Gastrocnemius medialis (tissue), 4 donors: ENCODE measurements at regions not wholly inside any gene's neighbourhood (a gene's known extent, or its start where the extent isn't known, plus 50 kb on each side); places are given as distances from the start of the nearest gene placed in this dataset.

Source experiments
- ATAC-seq, 2 donors: fragments of 150-250 bp; one replicate each; pipeline ENCODE4 v1.9.1; 2016
- DNase-seq, 2 donors: peaks; one replicate each; pipeline ENCODE4 v3.0.0-alpha.2; 2019
- H3K27ac ChIP-seq, 4 donors: fragments of 200-600 bp; sonication (generic); 1 replicate in 1 of 4; 2 replicates in 3 of 4; pipeline ENCODE4 v1.5.1; 2016 to 2018; ENCODE audit warnings: mild to moderate bottlenecking in 2 of 4, moderate library complexity in 1 of 4
- H3K27me3 ChIP-seq, 3 donors: fragments of 200-600 bp; sonication (generic) in 2 of 3; 1 replicate in 1 of 3; 2 replicates in 2 of 3; pipeline versions ENCODE4 v1.5.1 to v1.6.0; 2016 to 2019; ENCODE audit warnings: mild to moderate bottlenecking in 1 of 3, moderate library complexity in 1 of 3
- H3K36me3 ChIP-seq, 2 donors: fragments of 200-600 bp; sonication (generic) in 1 of 2; one replicate each; pipeline ENCODE4 v1.5.1; 2017 to 2018
- H3K4me1 ChIP-seq, 2 donors: fragments of 200-600 bp; sonication (generic) in 1 of 2; one replicate each; pipeline ENCODE4 v1.5.1; 2016 to 2017; ENCODE audit warnings: mild to moderate bottlenecking in 2 of 2
- H3K4me3 ChIP-seq, 4 donors: fragments of 200-600 bp; sonication (generic) in 3 of 4; 1 replicate in 1 of 4; 2 replicates in 3 of 4; pipeline ENCODE4 v1.5.1; 2016 to 2019; ENCODE audit warnings: mild to moderate bottlenecking in 2 of 4
- H3K9me3 ChIP-seq, 3 donors: fragments of 200-600 bp; sonication (generic) in 2 of 3; 1 replicate in 1 of 3; 2 replicates in 2 of 3; pipeline ENCODE4 v1.5.1; 2016 to 2019
- POLR2A ChIP-seq, 2 donors: fragments of 450-650 bp; IDR thresholded peaks; one replicate each; pipeline ENCODE4 v1.6.1; 2017; ENCODE audit warnings: antibody characterized with exemption in 2 of 2, mild to moderate bottlenecking in 2 of 2, moderate library complexity in 2 of 2
- in situ Hi-C, 4 donors: fragments of 200-750 bp; cut with MboI; loops; one replicate each; pipeline versions ENCODE4 v1.15.0 to v1.8.0; 2017; ENCODE audit warnings: low sequenced_read_pairs in 4 of 4
- intact Hi-C: fragments of 100-400 bp; cut with DNase I; formaldehyde crosslinking; loops from one replicate; pipeline ENCODE4 v1.15.1; 2023; ENCODE audit warnings: low total_unique reads
- TF ChIP-seq, protein P1 (sequence below), 5 experiments: fragments of 450-650 bp in 3 of 5; fragments of 200-600 bp in 2 of 5; sonication (generic) in 2 of 5; IDR thresholded peaks in 4 of 5; conservative IDR thresholded peaks in 1 of 5; 1 replicate in 4 of 5; 2 replicates in 1 of 5; pipeline ENCODE4 v1.5.1; 2016 to 2019; ENCODE audit warnings: antibody characterized with exemption in 5 of 5, mild to moderate bottlenecking in 3 of 5, moderate library complexity in 3 of 5

GRCh38 chr18:41665210-41665609, 289.8 kb upstream of the PIK3C3 start:
- H3K27ac ChIP-seq: no peak overlapping the region
- no peaks in the 10 kb centered on the region for H3K9me3 ChIP-seq
- DNase-seq (no peak), ATAC-seq (no peak)
- H3K36me3 ChIP-seq: no peaks in the 10 kb centered on the region
- no peak overlapping the region for H3K4me3 ChIP-seq
- intact Hi-C loops (no loop called here), in situ Hi-C loops (no loop called here)
- no peaks in the 10 kb centered on the region for H3K27me3 ChIP-seq
- TF ChIP-seq, protein P1, sequence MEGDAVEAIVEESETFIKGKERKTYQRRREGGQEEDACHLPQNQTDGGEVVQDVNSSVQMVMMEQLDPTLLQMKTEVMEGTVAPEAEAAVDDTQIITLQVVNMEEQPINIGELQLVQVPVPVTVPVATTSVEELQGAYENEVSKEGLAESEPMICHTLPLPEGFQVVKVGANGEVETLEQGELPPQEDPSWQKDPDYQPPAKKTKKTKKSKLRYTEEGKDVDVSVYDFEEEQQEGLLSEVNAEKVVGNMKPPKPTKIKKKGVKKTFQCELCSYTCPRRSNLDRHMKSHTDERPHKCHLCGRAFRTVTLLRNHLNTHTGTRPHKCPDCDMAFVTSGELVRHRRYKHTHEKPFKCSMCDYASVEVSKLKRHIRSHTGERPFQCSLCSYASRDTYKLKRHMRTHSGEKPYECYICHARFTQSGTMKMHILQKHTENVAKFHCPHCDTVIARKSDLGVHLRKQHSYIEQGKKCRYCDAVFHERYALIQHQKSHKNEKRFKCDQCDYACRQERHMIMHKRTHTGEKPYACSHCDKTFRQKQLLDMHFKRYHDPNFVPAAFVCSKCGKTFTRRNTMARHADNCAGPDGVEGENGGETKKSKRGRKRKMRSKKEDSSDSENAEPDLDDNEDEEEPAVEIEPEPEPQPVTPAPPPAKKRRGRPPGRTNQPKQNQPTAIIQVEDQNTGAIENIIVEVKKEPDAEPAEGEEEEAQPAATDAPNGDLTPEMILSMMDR (IDR thresholded peaks at IDR 0.05 in 4 of 5, conservative IDR thresholded peaks at IDR 0.05 in 1 of 5): no peak
- no peak for TF ChIP-seq POLR2A (IDR thresholded peaks at IDR 0.05)
- H3K4me1 ChIP-seq: no peaks in the 10 kb centered on the region

- no peak for TF ChIP-seq POLR2A (IDR thresholded peaks at IDR 0.05)
- TF ChIP-seq, protein P1 (IDR thresholded peaks at IDR 0.05 in 4 of 5, conservative IDR thresholded peaks at IDR 0.05 in 1 of 5): no peak
- Histone ChIP-seq H3K36me3 (no peaks in the 10 kb centered on the region), H3K27ac (no peak overlapping the region), H3K27me3 (no peaks in the 10 kb centered on the region), H3K4me3 (no peak overlapping the region), H3K9me3 (no peaks in the 10 kb centered on the region), H3K4me1 (no peaks in the 10 kb centered on the region)
- ATAC-seq (no peak), DNase-seq (no peak)
- in situ Hi-C loops (no loop called here), intact Hi-C loops (no loop called here)
These were observed 294.4 kb upstream of the PIK3C3 start for GRCh38 chr18:41660654-41661053.

DNA sequence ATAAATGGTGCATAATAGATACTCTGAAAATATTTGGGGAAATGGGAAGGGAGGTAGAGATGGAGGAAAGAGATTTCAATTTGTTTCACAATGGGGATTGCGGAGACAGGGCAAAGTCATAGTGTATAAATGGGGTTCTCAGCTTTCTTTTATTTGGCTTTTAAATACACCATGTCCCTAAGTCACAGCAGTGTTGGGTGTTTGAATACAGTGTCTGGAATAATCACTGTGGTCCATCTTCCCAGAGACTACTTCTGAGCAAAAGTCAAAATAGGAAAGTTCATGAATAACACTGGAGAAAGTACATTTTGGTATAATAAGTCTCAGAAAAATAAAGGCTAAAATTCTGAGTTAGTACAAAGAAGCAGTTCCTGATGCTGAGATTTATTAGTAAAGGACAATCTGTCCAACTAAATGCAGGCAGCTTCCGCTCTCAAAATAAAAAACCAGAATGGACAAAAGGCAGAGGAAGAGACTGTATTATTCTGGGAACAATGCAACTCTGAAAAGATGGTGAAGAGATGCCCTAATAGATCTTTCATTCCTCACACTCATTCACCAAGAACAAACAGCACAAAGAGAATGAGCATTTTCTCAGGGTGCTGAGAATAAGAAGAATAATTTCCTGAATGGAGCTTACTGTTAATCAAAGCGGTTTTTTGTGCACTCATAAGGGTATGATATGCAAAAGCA, 295.4 kb upstream of the PIK3C3 start:
- Histone ChIP-seq H3K27me3 (no peaks in the 10 kb centered on the region), H3K36me3 (no peaks in the 10 kb centered on the region), H3K9me3 (no peaks in the 10 kb centered on the region), H3K4me1 (no peaks in the 10 kb centered on the region), H3K4me3 (no peak overlapping the region), H3K27ac (no peak overlapping the region)
- intact Hi-C loops: no loop called here
- no peak for DNase-seq
- ATAC-seq: no peak
- TF ChIP-seq, protein P1 (IDR thresholded peaks at IDR 0.05 in 4 of 5, conservative IDR thresholded peaks at IDR 0.05 in 1 of 5): no peak
- no peak for TF ChIP-seq POLR2A (IDR thresholded peaks at IDR 0.05)
- in situ Hi-C loops: no loop called here

GRCh38 chr18:41657189-41657588, 297.8 kb upstream of the PIK3C3 start:
- no peak overlapping the region for H3K4me3 ChIP-seq
- TF ChIP-seq, protein P1 (IDR thresholded peaks at IDR 0.05 in 4 of 5, conservative IDR thresholded peaks at IDR 0.05 in 1 of 5): no peak
- no peak for TF ChIP-seq POLR2A (IDR thresholded peaks at IDR 0.05)
- no peak for DNase-seq
- no peaks in the 10 kb centered on the region for H3K9me3 ChIP-seq
- in situ Hi-C loops (no loop called here), intact Hi-C loops (no loop called here)
- no peaks in the 10 kb centered on the region for H3K4me1 ChIP-seq
- no peaks in the 10 kb centered on the region for H3K27me3 ChIP-seq
- no peak overlapping the region for H3K27ac ChIP-seq
- H3K36me3 ChIP-seq: no peaks in the 10 kb centered on the region
- ATAC-seq: no peak

- in situ Hi-C loops: no loop called here
- TF ChIP-seq POLR2A (IDR thresholded peaks at IDR 0.05): no peak
- TF ChIP-seq, protein P1 (IDR thresholded peaks at IDR 0.05 in 4 of 5, conservative IDR thresholded peaks at IDR 0.05 in 1 of 5): no peak
- no peak for ATAC-seq
These were observed 300.0 kb upstream of the PIK3C3 start for GRCh38 chr18:41655074-41655473.

More at GRCh38 chr18:41655074-41655473, 300.0 kb upstream of the PIK3C3 start:
- H3K27me3 ChIP-seq: no peaks in the 10 kb centered on the region
- no peak overlapping the region for H3K27ac ChIP-seq
- no peaks in the 10 kb centered on the region for H3K4me1 ChIP-seq
- no peak overlapping the region for H3K4me3 ChIP-seq
- intact Hi-C loops: no loop called here
- no peaks in the 10 kb centered on the region for H3K36me3 ChIP-seq
- no peaks in the 10 kb centered on the region for H3K9me3 ChIP-seq
- no peak for DNase-seq
